Natural killer cell treated with Interleukin-12 subunit alpha and Interleukin-12 subunit beta and Interleukin-15 and Interleukin-18, amount 100 ng/mL, for 72 hours (primary cell): ENCODE measurements at regions not wholly inside any gene's neighbourhood (a gene's known extent, or its start where the extent isn't known, plus 50 kb on each side); places are given as distances from the start of the nearest gene placed in this dataset.

Experiments used
- ATAC-seq, 2 donors: fragments of 150-1000 bp; cut with Tn5 transposase in 1 of 2; sonication (Bioruptor Pico), chemical (Tn5 transposase) in 1 of 2; 2 replicates each; pipeline ENCODE4 v1.10.0; 2021
- DNase-seq: peaks from one replicate; pipeline ENCODE4 v3.0.0; 2022; ENCODE audit warnings: low spot score
- H3K27ac Mint-ChIP-seq, 2 donors: 1 replicate in 1 of 2; 2 replicates in 1 of 2; pipeline ENCODE4 v1.8.0; 2022; ENCODE audit warnings: mixed read lengths in 2 of 2, mild to moderate bottlenecking in 1 of 2, moderate library complexity in 1 of 2
- H3K27me3 Mint-ChIP-seq, 2 donors: 1 replicate in 1 of 2; 2 replicates in 1 of 2; pipeline ENCODE4 v1.8.0; 2022; ENCODE audit warnings: mixed read lengths in 2 of 2
- H3K36me3 Mint-ChIP-seq: one replicate; pipeline ENCODE4 v1.8.0; 2022; ENCODE audit warnings: mixed read lengths
- H3K4me1 Mint-ChIP-seq, 2 donors: 1 replicate in 1 of 2; 2 replicates in 1 of 2; pipeline ENCODE4 v1.8.0; 2022; ENCODE audit warnings: low read depth in 2 of 2, mixed read lengths in 2 of 2, mild to moderate bottlenecking in 1 of 2
- H3K4me3 Mint-ChIP-seq: one replicate; pipeline ENCODE4 v1.8.0; 2022; ENCODE audit warnings: mixed read lengths
- H3K9me3 Mint-ChIP-seq: 2 replicates; pipeline ENCODE4 v1.8.0; 2022; ENCODE audit warnings: mixed read lengths

DNA sequence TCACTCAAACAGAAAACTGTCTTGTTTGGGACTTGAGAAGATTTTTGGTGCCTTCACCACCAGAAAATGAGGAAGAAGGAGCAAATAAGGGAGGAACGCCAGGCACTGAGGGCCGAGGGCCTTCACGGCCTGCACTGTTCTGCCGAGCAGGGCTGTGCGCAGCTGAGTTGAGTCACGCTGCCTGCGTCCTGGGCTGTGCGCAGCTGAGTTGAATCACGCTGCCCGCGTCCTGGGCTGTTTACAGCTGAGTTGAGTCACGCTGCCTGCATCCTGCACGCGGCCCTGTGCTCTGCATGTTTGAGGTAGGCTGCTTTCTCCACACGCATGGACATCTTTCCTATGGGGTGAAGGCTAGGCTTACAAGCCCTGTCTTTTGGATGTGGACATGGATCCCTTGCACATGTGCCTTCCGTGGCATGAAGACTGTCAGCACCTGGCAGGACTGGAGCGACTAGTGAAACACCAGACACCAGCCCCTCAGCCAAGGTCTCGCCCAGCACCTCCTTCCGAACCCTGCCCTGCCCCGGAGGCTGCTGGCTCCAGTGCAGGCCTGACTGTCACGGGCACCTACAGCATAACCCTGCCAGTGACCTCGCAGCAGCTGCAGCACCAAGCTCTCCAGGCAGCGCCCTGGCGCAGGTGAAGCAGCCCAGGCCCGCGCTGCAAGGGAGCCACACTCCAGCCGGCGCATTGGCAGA is 96.7 kb downstream of the HTR5A start:
- Mint-ChIP-seq H3K27ac (no peak overlapping the region), H3K4me1 (peaks cover 0 to 4% of the 10 kb centered on the region in 2 donors), H3K4me3 (no peak overlapping the region), H3K36me3 (no peaks in the 10 kb centered on the region), H3K9me3 (no peaks in the 10 kb centered on the region), H3K27me3 (peaks cover 11 to 17% of the 10 kb centered on the region in 2 donors)
- DNase-seq = no peak
- peak in 1 of 2 donors; percentile 95 for ATAC-seq

DNA sequence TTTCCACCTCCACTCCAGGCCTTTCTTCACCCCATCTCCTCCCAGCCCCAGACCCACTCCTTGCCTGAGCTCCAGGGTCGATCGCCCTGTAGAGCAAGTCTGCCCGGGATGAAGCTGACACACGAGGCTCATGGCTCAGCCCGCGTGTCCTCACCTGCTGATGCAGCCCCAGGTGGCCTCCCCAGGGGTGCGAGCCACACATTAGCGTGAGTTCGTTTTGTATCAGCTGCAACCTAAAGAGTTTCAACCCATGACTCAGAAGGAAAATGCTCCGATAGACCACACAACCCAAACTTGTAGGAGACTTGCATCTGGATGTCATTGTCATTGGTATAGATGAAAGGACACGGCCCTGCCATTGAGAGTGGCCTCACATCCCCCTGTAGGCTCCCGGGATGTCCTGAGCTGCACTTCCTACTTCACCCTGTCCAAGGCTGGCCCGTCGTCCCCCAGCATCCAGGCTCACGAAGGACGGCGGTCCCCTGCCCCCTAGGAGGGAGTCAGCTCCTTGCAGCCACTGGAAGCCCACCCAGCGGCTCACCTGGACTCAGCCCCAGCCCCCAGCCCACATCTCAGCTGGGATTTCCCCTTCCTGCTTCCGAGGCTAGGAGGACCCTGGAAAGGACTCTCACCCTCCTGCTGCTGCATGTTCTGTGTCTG is 97.7 kb downstream of the HTR5A start:
- Mint-ChIP-seq H3K4me3 (no peak overlapping the region), H3K27me3 (peaks cover 10 to 15% of the 10 kb centered on the region in 2 donors), H3K4me1 (peaks cover 0 to 4% of the 10 kb centered on the region in 2 donors), H3K27ac (no peak overlapping the region), H3K9me3 (no peaks in the 10 kb centered on the region), H3K36me3 (no peaks in the 10 kb centered on the region)
- no peak for ATAC-seq
- DNase-seq = no peak

DNA sequence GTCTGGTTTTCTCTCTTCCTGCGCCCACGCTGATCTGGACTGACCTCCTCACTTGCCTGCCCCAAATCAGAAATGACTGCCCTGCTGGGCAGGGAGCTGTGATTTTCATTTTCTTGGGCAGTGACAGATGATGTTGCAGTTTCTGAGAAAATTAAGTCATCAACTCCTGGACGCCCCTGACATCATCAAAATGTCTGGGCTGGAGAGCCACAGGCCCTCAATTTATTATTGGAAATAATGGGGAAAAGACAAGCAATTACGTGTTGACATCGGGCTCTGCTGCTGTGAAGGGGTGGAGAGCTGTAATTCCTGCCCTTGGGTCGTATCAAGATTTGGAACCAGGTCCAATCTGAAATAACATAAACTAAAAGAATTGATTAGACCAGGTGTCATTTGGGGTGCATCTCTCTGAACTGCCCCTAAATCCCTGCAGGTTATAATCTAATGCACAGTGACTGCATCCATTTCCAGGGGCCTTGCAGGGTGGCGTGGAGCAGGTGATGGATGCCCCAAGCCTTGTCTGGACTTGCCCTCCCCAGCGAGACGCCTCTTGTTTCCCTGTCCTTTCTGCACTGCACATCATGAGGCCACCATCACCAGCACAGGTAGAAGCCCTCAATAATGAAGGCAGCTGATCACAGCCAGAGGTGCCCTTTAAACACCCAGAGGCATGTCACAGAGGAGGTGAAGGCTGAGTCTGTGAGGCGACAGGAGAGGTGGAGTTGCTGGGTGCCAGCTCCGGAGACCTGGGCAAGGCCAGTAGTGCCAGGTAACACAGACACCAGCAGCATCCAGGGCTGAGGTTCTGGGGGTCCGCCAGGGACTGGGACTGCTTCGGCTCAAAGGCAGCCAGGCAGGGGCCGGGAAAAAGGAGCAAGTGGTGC is 98.7 kb downstream of the HTR5A start:
- Mint-ChIP-seq H3K27ac (no peak overlapping the region), H3K27me3 (peaks cover 9 to 10% of the 10 kb centered on the region in 2 donors)

DNA sequence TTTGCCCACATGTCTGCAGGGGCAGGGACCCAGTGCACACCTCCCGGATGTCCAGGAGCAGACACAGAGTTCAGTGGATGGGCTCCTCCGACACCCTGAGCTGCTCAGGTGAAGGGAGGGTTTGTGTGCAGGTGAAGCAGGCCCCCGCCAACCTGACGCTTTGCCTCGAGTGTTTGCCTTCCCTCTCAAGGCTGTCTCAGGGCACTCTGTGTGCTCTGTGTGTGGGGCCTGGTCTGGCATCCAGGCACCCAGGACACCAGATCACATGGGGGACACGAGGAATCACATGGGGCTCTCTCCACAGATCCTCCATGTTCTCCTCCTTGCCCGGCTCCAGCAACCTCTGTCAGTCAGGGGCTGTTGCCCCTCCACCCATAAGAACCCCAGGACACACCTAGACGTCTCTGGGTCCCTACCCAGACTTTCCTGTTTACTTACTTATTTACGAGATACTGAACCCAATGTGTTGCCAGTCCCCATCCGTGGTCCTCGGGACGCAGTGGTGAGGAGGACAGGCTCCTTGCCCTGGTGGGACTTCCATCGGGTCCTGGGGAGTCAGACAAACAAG is 99.5 kb downstream of the HTR5A start:
- H3K4me3 Mint-ChIP-seq = no peak overlapping the region
- DNase-seq = no peak
- peaks cover 8 to 12% of the 10 kb centered on the region in 2 donors for H3K27me3 Mint-ChIP-seq
- H3K36me3 Mint-ChIP-seq = no peaks in the 10 kb centered on the region
- H3K27ac Mint-ChIP-seq = no peak overlapping the region
- H3K9me3 Mint-ChIP-seq = no peaks in the 10 kb centered on the region
- peaks cover 0 to 4% of the 10 kb centered on the region in 2 donors for H3K4me1 Mint-ChIP-seq
- ATAC-seq = no peak

More for the DNA sequence above, 98.7 kb downstream of the HTR5A start:
- ATAC-seq = no peak
- Mint-ChIP-seq H3K9me3 (no peaks in the 10 kb centered on the region), H3K4me3 (no peak overlapping the region), H3K36me3 (no peaks in the 10 kb centered on the region), H3K4me1 (peaks cover 0 to 4% of the 10 kb centered on the region in 2 donors)
- DNase-seq = no peak

DNA sequence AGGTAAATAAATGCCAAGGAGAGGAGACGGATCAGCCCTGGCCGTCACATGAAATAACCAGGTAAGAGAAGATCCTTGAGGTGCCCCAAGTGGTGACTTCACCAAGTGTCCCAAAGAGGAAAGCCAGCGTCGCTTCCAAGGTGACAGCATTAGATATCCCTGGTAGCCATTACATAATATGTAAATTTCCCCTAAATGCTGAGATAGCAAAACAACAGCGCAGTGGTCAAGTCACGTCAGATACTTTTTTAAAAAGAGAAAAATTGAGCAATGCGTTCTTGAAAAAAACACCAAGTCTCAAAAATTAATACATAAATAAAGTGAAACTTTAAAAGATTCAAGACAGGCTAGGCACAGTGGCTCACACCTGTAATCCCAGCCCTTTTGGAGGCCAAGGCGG is 100.2 kb downstream of the HTR5A start:
- Mint-ChIP-seq H3K4me3 (no peak overlapping the region), H3K4me1 (peaks cover 0 to 4% of the 10 kb centered on the region in 2 donors), H3K9me3 (no peaks in the 10 kb centered on the region), H3K36me3 (no peaks in the 10 kb centered on the region), H3K27me3 (peaks cover 13 to 19% of the 10 kb centered on the region in 2 donors), H3K27ac (no peak overlapping the region)
- no peak for DNase-seq
- ATAC-seq = no peak

DNA sequence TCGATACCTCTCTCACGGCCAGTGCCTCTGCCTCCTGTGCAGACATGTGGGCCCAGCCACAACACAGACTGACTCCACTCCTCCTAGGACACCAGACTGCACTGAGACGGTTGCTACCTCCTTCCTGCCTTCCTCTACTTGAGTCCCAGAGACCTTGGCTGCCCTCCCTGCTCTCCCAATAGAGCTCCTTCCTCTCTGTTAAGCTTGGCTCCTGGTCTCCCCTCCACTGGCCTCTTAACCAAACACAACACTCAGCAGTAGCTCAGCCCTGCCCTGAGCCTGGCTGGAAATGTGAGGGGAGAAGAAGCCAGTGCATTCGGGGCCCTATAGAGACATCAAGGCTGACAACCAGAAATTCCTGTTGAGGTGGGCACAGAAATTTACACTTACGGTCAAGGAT is 102.0 kb downstream of the HTR5A start:
- H3K9me3 Mint-ChIP-seq = no peaks in the 10 kb centered on the region

DNA sequence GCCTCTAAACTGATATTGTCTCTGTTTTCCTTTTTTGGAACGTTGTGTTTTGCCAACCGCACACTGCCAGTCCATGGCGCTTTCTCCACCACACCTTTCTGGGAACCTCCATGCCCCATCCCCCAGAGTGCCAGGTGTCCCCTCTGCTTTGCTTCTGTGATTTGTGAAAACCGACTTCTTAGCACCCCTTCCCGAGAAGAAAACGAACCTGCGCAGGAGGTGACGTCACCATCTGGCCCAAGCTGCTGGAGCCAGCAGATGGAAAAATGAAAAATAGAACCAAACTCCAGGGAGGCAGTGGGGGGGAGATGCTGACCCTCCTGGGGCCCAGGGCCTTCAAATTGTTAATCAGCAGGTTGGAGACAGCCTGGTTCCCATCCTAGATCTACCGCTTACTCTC is 103.8 kb downstream of the HTR5A start:
- peaks cover 16 to 22% of the 10 kb centered on the region in 2 donors for H3K27me3 Mint-ChIP-seq
- ATAC-seq = no peak
- no peak overlapping the region for H3K27ac Mint-ChIP-seq
- H3K9me3 Mint-ChIP-seq = no peaks in the 10 kb centered on the region
- no peaks in the 10 kb centered on the region for H3K4me1 Mint-ChIP-seq
- H3K36me3 Mint-ChIP-seq = no peaks in the 10 kb centered on the region
- no peak overlapping the region for H3K4me3 Mint-ChIP-seq
- DNase-seq = no peak

More for the DNA sequence above, 102.0 kb downstream of the HTR5A start:
- Mint-ChIP-seq H3K36me3 (no peaks in the 10 kb centered on the region), H3K4me3 (no peak overlapping the region), H3K4me1 (no peaks in the 10 kb centered on the region), H3K27ac (no peak overlapping the region), H3K27me3 (peaks cover 13 to 21% of the 10 kb centered on the region in 2 donors)
- ATAC-seq (no peak), DNase-seq (no peak)

DNA sequence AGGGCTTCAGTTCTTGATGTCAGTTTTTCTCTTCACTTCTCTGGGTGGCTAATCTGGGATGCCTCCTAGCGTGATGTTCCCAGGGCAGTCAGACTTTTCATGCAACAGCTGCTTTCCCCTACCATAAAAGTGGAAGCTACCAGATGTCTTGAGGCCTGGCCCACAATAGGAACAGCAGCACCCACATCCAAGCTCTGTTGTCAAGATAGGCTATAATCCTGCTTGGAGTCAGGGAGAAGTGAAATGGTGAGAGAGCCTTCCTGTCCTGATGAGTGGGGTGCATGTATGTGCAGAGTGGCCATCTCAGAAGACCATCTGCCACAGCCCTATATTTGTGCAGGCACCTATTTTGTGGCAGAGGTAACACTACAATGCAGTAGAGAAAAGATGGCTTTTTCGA is 108.0 kb downstream of the HTR5A start:
- H3K4me3 Mint-ChIP-seq = no peak overlapping the region
- no peak for DNase-seq
- H3K27ac Mint-ChIP-seq = no peak overlapping the region
- H3K27me3 Mint-ChIP-seq = peaks cover 19 to 25% of the 10 kb centered on the region in 2 donors
- H3K36me3 Mint-ChIP-seq = no peaks in the 10 kb centered on the region
- H3K4me1 Mint-ChIP-seq = no peaks in the 10 kb centered on the region
- H3K9me3 Mint-ChIP-seq = no peaks in the 10 kb centered on the region
- ATAC-seq = no peak

DNA sequence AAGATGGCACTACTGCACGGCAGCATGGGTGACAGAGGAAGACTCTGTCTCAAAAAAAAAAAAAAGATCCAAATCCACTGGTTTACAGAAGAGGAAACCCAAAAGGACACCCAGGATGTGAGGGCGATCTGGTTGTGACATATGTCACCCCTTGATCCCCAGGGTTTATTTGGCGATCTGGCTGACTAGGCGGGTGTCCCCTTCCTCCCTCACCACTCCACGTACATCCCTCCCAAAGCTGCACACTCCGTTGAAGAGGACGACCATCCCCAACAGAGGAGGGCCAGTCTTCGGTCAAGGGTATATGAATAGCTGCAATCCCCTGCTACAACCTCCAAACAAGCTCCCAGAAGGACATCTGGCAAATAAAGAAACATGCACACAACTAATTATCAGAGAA is 111.6 kb downstream of the HTR5A start:
- no peak overlapping the region for H3K4me3 Mint-ChIP-seq
- H3K4me1 Mint-ChIP-seq = no peaks in the 10 kb centered on the region
- no peak for DNase-seq
- H3K27ac Mint-ChIP-seq = no peak overlapping the region
- peaks cover 11 to 18% of the 10 kb centered on the region in 2 donors for H3K27me3 Mint-ChIP-seq
- H3K36me3 Mint-ChIP-seq = peaks cover 10% of the 10 kb centered on the region
- no peak for ATAC-seq
- H3K9me3 Mint-ChIP-seq = peaks cover 11% of the 10 kb centered on the region

DNA sequence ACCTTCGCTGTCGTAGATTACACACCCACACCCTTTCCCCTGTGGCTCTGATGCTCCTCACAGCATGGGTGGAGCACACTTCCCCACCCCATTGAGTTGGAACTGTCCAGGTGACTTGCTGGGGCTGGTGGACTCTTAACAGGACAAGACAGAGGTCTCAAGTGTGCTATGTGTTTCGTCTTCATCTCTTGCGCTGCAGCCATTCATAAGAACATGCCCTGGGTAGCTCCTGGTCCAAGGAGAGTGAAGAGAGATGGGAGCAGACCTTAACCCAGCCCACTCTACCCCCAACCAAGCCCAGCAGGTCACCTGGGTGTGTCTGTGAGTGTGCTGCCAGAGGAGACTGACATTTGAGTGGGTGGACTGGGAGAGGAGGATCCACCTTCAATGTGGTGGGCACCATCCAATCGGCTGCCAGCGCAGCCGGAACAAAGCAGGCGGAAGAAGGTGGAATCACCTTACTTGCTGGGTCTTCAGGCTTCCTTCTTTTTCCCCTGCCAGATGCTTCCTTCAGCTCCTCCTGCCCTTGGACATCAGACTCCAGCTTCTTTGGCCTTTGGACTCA is 112.4 kb downstream of the HTR5A start:
- peaks cover 10% of the 10 kb centered on the region for H3K36me3 Mint-ChIP-seq
- no peak overlapping the region for H3K27ac Mint-ChIP-seq
- no peak for DNase-seq

DNA sequence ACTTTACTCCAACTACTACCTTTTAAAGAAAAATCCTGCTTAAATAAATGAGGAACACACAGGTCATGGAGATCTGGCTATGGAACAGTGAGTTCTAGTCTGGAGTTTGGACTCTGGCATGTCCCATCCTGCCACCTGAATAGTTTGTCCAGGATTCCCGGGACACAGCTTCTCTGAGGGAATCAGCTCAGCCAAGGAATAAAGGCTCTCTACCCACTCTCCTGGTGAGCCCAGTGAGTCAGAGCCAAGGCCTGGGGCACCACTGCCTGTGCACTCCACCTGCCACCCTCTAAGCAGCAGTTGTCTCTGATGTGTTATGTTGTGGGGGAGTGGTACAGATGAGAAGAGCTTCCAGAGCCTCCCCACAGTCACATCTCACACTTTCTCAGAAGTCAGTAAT is 113.5 kb downstream of the HTR5A start:
- H3K27ac Mint-ChIP-seq = no peak overlapping the region
- H3K9me3 Mint-ChIP-seq = peaks cover 11% of the 10 kb centered on the region
- H3K27me3 Mint-ChIP-seq = peaks cover 11 to 16% of the 10 kb centered on the region in 2 donors
- ATAC-seq (peak in 1 of 2 donors; percentile 50), DNase-seq (no peak)
- H3K36me3 Mint-ChIP-seq = peaks cover 10% of the 10 kb centered on the region
- H3K4me3 Mint-ChIP-seq = no peak overlapping the region
- peaks cover 4 to 5% of the 10 kb centered on the region in 2 donors for H3K4me1 Mint-ChIP-seq

More for the DNA sequence above, 112.4 kb downstream of the HTR5A start:
- Mint-ChIP-seq H3K4me3 (no peak overlapping the region), H3K9me3 (peaks cover 11% of the 10 kb centered on the region), H3K4me1 (no peaks in the 10 kb centered on the region), H3K27me3 (peaks cover 11 to 18% of the 10 kb centered on the region in 2 donors)
- peak in 1 of 2 donors; percentile 24 for ATAC-seq

DNA sequence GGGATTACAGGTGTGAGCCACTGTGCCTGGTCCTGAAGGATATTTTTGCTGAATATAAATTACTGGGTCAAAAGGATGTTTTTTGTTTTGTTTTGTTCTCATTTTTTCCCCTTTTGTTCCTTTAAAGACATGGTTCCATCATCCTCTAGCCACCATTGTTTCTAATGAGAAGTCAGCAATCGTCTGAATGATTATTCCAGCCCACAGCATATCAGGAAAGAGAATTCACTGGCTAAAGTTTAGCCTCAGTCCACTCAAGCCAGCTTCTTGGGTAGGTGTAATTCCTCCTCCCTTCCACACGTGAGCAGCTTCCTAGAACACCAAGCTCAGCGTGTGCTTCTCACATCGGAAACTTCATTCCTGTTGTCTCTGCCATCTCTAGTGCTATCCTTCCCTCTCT is 112.8 kb upstream of the INSIG1 start:
- H3K4me3 Mint-ChIP-seq = no peak overlapping the region
- DNase-seq = no peak
- H3K36me3 Mint-ChIP-seq = peaks cover 10% of the 10 kb centered on the region
- H3K27me3 Mint-ChIP-seq = peaks cover 5 to 15% of the 10 kb centered on the region in 2 donors
- peaks cover 11% of the 10 kb centered on the region for H3K9me3 Mint-ChIP-seq
- ATAC-seq = no peak
- peaks cover 8 to 9% of the 10 kb centered on the region in 2 donors for H3K4me1 Mint-ChIP-seq
- no peak overlapping the region for H3K27ac Mint-ChIP-seq

DNA sequence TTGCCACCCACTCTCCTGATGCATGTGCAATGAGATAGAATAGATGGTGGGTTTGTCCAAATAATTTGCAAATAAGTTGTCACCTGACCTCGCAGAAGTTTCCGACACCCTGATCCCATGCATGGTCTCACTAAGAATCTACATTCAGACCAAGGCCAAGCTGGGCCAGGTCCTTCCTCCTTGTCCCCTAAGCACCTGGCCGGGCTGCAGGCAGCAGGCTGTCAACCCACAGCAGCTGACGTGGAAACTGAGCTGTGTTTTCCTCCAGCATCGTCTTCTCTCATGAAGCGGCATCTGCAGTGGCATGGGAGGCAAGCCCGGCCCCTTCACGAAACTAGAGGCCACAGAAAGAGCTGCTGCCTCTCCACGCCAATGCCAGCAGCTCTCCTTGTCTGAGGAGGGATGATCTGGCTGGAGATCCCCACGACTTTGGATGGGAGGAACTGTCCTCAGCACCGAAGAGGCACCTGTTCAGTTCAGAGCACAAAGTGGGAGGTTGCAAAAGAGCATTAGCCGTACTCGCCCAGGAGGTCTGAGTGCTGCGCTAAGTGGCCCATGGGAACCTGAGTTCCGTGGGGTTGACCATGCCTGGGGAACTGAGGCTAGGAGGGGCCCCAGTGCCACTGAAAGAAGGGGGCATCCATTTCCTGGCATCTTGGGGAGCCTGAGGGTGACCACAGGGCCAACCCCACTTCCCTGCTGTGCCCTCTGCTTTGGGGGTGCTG is 110.5 kb upstream of the INSIG1 start:
- peaks cover 4 to 14% of the 10 kb centered on the region in 2 donors for H3K27me3 Mint-ChIP-seq
- peaks cover 18 to 24% of the 10 kb centered on the region in 2 donors for H3K4me1 Mint-ChIP-seq
- DNase-seq = no peak
- peaks cover 11% of the 10 kb centered on the region for H3K9me3 Mint-ChIP-seq
- peaks cover 14% of the 10 kb centered on the region for H3K36me3 Mint-ChIP-seq
- H3K27ac Mint-ChIP-seq = no peak overlapping the region
- H3K4me3 Mint-ChIP-seq = no peak overlapping the region
- ATAC-seq = no peak
